GM21825 (cell line): ENCODE measurements at regions not wholly inside any gene's neighbourhood (a gene's known extent, or its start where the extent isn't known, plus 50 kb on each side); places are given as distances from the start of the nearest gene placed in this dataset.
"Not testable (repeated sequence)": the region's sequence is repeated elsewhere in the genome, so short reads cannot be mapped to it uniquely, and the experiment has no call there.

Experiments used
- ATAC-seq: cut with Tn5 transposase; IDR thresholded peaks from one replicate; pipeline ENCODE4 v1.9.1; 2021; ENCODE audit warnings: mild to moderate bottlenecking, moderate library complexity; ENCODE audit not compliant: unreplicated experiment

DNA sequence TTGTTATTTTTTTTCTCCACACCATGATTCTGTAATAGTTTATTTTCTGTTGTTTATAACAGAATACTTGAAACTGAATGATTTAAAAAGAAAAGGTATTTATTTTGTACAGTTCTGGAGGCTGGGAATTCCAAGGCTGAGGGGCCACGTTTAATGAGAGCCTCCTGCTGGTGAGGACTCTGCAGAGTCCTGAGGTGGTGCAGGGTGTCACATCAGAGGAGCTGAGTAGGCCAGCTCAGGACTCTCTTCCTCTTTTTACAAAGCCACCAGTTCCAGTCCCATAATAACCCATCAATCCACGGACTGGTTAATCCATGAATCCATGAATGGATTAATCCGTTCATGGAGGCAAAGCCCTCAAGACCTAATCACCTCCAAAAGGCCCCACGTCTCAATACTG is 71.6 kb downstream of the TFAP2A start:
- ATAC-seq, result no peak

DNA sequence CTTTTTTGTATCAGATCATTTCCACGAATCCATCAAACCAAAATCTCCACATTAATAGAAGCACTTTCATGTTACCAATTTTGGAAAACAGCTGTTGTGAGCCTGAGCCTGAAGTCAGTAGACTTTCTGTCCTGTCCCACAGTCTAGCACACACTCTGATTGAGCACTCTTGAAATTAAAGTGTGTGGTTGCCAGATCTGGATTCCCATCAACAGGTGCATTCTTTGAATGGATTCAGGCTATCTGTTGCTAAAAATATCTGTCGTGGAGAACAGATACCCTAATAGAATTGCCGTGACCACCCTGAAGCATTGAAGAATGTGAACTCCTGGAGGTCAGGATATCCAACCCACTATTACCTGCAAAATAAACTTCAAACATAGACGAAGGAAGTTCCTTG is 73.3 kb downstream of the TFAP2A start:
- ATAC-seq, result no peak

GRCh38 chr6:10338151-10338550 is 76.7 kb downstream of the TFAP2A start:
- no peak for ATAC-seq

- not testable (repeated sequence) for ATAC-seq
Measured at GRCh38 chr6:10337376-10337775, 77.5 kb downstream of the TFAP2A start.

DNA sequence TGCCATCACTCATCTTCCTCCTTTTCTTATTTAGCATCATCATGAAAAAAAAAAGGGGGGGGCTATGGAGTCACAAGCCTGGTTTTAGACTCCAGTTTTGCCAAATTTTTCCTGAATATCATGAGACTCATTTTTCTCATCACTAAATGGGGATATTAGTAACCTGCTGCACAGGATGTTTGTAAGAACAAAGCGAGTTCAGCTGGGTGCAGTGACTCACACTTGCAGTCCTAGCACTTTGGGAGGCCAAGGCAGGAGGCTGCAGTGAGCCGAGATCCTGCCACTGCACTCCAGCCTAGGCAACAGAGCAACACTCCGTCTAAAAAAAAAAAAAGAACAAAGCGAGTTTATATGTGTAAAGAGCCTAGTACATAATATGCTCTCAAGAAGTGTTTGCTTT is 82.8 kb downstream of the TFAP2A start:
- no peak for ATAC-seq

- ATAC-seq, result no peak
Measured at GRCh38 chr6:10331334-10331968, 83.4 kb downstream of the TFAP2A start.

- ATAC-seq, result no peak
Measured at GRCh38 chr6:10330515-10330914, 84.4 kb downstream of the TFAP2A start.

DNA sequence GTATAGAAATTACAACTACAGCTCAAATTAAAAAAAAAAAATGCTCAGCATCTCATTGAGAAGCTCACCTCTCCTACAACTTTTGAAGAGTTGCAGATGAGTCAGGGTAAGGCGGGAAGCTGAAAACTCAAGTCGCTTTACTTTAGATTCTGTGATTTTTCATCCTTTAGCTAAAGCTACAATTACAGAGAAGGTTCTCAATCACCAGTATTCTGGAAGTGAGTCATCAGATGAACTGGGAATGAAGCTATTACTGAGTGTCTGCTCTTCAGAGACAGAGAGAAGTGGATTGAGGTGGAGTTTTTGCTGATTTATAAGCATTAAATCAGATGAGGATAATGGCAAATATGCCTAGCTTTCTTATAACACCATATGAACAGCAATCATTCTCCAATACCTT is 91.9 kb downstream of the TFAP2A start:
- ATAC-seq, result no peak

DNA sequence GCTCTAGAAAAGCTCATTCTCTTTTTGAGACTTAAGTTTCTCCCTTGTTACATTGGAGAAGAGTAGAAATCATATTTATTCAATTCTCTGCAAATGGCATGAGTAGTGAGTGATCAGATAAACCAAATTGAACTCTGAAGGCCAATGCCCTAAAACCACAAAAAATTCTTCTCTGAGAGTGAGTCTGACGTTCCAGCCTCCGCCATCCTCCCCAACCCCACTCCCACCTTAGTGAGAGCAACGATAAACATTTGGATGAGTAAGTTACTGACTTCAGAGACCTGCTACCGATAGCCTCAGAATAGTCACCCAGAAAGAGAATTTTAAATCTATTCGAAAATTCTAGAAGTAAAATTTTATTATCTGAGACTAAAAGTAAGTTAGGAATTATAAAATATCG is 94.6 kb downstream of the TFAP2A start:
- no peak for ATAC-seq

DNA sequence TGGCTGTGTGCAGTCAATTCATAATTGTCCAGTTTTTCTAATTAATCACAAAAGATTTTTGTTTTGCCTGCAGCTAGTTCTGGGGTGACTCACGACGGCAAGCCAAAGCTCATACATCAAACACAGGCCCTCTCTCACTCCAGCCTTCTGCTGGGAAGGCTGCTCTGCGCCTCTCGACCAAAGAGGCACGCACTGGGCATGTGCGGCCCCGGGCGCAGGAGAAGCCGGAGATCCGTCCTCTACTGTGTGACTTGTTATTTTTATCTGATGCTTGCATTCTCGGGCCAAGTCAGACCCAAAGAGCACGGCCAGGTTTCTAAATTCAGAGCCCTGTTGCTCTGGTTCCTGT is 98.5 kb downstream of the TFAP2A start:
- ATAC-seq, result no peak

GRCh38 chr6:10315658-10316372 is 99.1 kb downstream of the TFAP2A start:
- no peak for ATAC-seq

DNA sequence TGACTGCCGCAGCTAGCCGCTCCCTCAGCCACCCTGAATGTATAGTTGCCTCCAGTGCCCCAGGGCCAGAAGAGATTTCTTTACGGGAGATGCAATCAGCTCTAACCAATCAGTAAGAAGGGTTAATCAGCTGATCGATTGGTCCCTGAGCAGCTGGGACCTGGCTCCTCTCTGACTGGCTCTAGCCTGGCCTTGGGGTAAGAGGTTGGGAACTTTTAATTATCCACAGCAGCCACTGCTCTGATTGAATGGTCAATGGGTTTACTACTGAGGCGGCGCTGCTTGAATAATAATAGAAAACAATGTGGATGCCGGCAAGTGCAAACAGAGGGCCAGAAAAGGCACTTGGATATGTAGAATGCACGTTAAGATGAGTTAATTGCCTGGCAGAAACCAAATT is 99.8 kb downstream of the TFAP2A start:
- no peak for ATAC-seq

- ATAC-seq, result no peak
Measured at GRCh38 chr6:10314163-10314955, 100.5 kb downstream of the TFAP2A start.

- ATAC-seq, result no peak
Measured at GRCh38 chr6:10313799-10314162, 101.1 kb downstream of the TFAP2A start.

DNA sequence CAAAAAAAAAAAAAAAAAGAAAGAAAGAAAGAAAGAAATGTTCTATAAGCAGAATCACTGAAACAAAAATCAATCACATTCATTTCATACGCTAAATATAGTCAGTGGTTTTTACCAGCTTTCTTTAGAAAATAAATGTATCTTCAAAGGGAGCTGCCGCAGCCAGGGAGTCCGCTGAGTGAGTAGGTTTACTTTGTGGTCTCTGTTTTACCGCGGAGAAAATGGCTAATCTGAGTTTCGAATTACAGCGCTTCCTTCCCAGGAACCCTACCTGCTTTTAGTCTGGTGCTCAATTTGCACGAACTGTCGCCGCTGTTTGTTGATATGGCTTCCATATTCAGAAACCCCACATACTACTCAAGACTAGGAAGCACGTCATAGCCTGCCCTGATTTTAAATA is 102.4 kb downstream of the TFAP2A start:
- no peak for ATAC-seq

GRCh38 chr6:10311546-10312405 is 103.1 kb downstream of the TFAP2A start:
- not testable (repeated sequence) for ATAC-seq

DNA sequence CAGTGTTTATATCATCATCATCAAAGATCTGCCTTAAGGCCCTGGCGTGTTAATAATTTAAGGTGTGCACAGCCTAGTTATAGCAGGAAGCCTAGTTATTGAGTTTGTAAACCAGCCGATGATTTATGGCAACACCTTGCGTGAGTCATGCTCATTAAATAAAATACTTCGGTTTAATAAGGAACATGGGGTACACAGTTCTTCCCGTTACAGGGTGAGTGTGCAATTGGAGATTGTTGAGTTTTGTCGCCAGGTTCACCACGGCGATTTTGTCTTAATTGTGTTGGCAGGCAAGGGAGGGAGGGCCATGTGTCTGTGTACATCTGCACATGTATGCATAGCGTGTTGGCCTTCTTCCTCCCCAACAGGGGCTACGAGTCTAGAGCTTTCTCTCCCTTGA is 104.0 kb downstream of the TFAP2A start:
- ATAC-seq, result no peak

GRCh38 chr6:10310330-10310653 is 104.6 kb downstream of the TFAP2A start:
- no peak for ATAC-seq

DNA sequence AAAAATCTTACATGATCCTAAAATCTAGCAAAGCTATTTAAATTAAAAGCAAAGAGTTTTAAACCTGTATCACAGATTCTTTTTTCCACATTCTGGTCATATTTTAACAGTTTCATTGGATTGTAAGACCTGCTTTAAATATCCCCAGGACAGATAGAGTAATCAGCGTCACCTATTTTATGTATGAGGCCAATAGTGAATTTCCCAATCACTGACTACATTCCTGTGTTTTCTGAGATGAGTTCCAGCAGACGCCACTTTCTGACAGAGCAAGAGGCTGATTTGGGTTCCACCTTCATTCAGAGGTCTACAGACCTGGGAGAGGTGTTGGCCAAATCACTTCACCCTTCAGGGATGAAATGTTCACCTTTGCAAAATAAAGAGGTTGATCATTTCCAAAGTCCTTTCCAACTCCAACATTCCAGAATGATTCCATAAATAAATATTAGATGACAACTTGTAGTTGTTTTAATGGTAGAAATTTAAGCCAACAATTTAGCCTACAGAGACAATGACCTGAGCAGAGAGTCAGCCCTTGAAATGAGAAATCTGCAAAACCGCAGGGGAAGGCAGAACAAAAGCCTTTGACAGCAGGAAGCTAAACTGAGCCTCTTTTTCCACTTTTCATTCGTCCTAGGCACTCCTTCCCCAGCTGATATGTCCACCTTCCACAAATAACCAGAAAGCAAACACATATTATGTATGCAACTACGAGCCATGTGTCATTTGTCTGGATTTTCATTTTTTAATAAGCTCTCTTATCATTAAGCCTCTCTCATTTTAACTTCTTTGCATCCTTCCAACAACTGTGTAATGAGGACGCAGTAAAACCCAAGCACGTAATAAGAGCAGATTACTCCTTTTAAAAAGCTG is 105.2 kb downstream of the TFAP2A start:
- ATAC-seq, result no peak

- ATAC-seq, result no peak
Measured at GRCh38 chr6:10307476-10307875, 107.4 kb downstream of the TFAP2A start.
